ENCODE measurements at regions not wholly inside any gene's neighbourhood (a gene's known extent, or its start where the extent isn't known, plus 50 kb on each side); places are given as distances from the start of the nearest gene placed in this dataset.

DNA sequence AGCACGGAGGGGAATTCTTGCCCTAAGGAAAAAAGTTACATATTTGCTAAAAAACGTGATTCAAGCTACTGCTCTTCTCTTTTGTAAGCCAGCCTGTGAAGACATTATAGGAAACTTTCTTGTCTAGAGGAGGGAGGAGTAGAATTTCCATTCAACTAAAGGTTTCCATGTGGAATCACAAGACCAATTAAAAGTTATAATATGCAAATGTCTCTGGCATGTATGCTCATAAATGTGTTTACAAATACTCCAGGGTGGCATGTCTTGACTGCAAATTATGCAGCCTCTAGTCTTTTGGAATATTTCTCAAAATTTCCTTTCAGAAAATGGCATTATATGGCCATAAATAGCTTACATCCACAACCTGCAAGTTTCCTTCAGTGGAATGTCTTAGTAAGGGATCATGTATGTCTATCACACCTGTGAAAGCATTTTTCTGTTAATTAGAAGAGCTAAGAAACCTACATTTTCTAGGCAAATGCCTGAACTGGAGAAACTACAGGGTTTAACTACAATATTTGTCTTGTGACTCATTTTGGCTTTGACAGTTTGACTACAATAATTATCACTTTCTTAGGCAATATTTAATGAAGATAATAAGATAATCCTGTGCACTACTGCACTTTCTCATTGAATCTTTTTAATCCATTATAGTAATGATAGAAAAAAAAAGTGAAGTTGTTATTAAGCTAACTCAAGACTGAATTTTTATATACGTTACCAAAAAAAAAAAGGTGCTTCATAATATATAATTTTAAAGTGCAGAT is 111.1 kb upstream of the C10orf90 start:
- no peak for TF ChIP-seq POLR2A (IDR thresholded peaks at IDR 0.05)
- TF ChIP-seq, protein P1, sequence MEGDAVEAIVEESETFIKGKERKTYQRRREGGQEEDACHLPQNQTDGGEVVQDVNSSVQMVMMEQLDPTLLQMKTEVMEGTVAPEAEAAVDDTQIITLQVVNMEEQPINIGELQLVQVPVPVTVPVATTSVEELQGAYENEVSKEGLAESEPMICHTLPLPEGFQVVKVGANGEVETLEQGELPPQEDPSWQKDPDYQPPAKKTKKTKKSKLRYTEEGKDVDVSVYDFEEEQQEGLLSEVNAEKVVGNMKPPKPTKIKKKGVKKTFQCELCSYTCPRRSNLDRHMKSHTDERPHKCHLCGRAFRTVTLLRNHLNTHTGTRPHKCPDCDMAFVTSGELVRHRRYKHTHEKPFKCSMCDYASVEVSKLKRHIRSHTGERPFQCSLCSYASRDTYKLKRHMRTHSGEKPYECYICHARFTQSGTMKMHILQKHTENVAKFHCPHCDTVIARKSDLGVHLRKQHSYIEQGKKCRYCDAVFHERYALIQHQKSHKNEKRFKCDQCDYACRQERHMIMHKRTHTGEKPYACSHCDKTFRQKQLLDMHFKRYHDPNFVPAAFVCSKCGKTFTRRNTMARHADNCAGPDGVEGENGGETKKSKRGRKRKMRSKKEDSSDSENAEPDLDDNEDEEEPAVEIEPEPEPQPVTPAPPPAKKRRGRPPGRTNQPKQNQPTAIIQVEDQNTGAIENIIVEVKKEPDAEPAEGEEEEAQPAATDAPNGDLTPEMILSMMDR (IDR thresholded peaks at IDR 0.05), result no peak
- Histone ChIP-seq H3K36me3 (no peaks in the 10 kb centered on the region), H3K27me3 (peaks cover 0 to 4% (median 0%) of the 10 kb centered on the region in 4 donors), H3K27ac (no peak overlapping the region), H3K4me3 (no peak overlapping the region), H3K4me1 (no peaks in the 10 kb centered on the region), H3K9me3 (no peaks in the 10 kb centered on the region)
- intact Hi-C loops (cut with DNase I), result no loop called here
- 40 to 57% methylated on average over 3 of the region's 3 CpGs for WGBS, 2 donors
- no peak for DNase-seq

DNA sequence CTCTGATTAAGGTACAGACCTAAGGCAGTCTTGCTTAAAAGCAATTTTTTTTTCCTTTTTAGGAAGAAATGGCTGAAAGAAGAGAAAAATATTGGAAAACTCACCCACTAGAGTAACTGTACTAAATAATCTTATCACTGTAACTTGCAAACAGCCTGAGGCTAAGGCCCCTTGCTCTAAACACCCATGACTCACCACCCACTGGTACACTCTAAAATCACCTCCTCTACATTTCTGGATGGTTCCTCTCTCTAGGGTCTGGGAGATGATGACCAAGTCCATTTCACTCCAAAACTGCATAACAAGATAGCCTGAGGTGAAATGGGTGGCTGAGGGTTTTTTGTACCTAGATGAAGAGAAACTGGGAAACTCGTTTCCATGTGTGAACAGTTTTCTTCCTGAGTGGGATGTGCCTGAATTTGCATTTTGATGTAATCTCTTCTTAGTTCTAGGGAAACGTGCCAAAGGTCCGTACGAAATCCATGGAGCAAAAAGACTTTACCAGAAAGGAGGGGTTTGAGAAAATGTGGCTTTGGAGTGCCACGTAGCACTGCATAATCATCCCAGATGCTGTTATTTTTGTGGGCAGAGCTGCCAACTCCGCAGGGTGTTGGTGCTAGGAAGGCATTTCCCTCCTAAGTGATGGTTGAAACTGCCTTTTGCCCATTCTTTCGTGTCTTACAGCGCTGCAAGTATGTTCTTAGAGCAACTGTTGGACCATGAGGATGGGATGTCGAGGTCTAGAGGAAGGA is 113.5 kb upstream of the C10orf90 start:
- no peak for TF ChIP-seq POLR2A (IDR thresholded peaks at IDR 0.05)
- H3K4me1 ChIP-seq, result no peaks in the 10 kb centered on the region
- H3K9me3 ChIP-seq, result no peaks in the 10 kb centered on the region
- H3K27me3 ChIP-seq, result peaks cover 0 to 6% (median 0%) of the 10 kb centered on the region in 4 donors
- no peak overlapping the region for H3K4me3 ChIP-seq
- DNase-seq, result no peak
- 53 to 74% methylated on average over 7 of the region's 9 CpGs for WGBS, 2 donors
- H3K27ac ChIP-seq, result no peak overlapping the region
- no peaks in the 10 kb centered on the region for H3K36me3 ChIP-seq
- intact Hi-C loops (cut with DNase I), result no loop called here

DNA sequence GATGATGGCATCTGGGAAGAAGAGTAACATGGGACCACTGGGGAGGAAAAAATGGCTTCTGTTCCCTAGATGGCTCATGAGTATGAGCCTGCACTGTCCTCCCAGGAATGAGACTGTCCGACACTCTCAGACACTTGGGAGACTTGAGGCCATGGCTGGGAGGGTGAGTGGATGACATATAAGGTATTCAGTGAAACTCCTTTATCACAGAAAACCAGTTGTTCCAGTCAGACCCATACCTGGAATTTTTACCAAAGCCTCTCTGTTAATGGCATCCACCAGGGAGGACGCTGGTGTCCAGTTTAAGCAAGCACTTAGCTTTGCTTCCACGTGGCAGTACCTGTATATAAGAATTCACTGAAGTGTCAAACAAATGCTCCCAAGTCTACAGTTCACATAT is 116.7 kb upstream of the C10orf90 start:
- TF ChIP-seq POLR2A (IDR thresholded peaks at IDR 0.05), result no peak
- TF ChIP-seq, protein P1 (IDR thresholded peaks at IDR 0.05), result no peak
- Histone ChIP-seq H3K4me1 (no peaks in the 10 kb centered on the region), H3K4me3 (no peak overlapping the region), H3K36me3 (no peaks in the 10 kb centered on the region), H3K9me3 (no peaks in the 10 kb centered on the region), H3K27me3 (peaks cover 0 to 6% (median 0%) of the 10 kb centered on the region in 4 donors), H3K27ac (no peak overlapping the region)
- DNase-seq, result no peak
- intact Hi-C loops (cut with DNase I), result no loop called here
- 81% methylated on average over 3 of the region's 3 CpGs; no CpG with 5 or more reads in 1 of the 2 donors for WGBS, 2 donors

DNA sequence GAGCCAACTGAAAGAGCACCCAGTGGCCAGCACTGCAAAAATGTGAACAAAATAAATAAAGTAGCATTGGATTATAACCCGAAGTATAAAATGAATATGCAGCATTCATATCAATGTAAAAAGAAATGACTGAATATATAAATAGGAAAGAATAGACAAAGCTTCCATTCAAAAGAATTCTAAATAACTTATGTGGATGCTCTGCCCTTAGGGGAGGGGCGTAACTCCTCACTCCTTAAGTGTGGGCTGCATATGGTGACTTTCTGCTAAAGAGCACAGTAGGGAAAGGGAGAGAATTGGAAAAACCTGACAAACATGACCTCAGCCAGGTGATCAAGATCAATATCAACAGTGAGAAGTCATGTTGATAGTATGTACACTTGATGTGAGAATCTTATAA is 109.9 kb upstream of the DOCK1 start:
- no peaks in the 10 kb centered on the region for H3K9me3 ChIP-seq
- 74 to 83% methylated on average over 2 of the region's 2 CpGs for WGBS, 2 donors

DNA sequence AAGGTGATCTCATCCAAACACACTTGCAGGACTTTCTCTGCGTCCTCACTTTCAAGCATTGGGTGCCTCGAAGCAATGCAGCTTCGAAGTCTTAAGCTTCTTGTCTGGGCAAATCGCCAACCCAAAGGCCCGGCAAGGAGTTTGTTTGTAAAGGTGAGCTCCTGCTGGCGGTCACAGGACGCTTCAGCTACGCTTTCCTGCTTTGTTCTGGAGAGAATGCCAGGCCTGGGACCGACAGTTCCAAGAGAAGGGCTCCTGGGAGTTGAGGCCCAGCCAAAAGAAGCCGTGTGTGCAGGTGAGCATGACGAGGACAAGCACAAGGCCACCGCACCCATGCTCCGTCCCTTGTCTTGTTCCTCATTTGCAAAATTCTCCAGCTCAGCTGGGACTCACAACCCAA is 106.6 kb upstream of the DOCK1 start:
- Histone ChIP-seq H3K9me3 (no peaks in the 10 kb centered on the region), H3K27me3 (no peaks in the 10 kb centered on the region), H3K4me3 (no peak overlapping the region), H3K36me3 (no peaks in the 10 kb centered on the region), H3K27ac (no peak overlapping the region), H3K4me1 (no peaks in the 10 kb centered on the region)
- intact Hi-C loops (cut with DNase I), result no loop called here
- no peak for DNase-seq
- TF ChIP-seq POLR2A (IDR thresholded peaks at IDR 0.05), result no peak
- TF ChIP-seq, protein P1 (IDR thresholded peaks at IDR 0.05), result no peak
- 37 to 45% methylated on average over 9 to 11 of the region's 13 CpGs for WGBS, 2 donors

More for the DNA sequence above, 109.9 kb upstream of the DOCK1 start:
- no peaks in the 10 kb centered on the region for H3K36me3 ChIP-seq
- H3K4me3 ChIP-seq, result no peak overlapping the region
- TF ChIP-seq, protein P1 (IDR thresholded peaks at IDR 0.05), result no peak
- no peak for TF ChIP-seq POLR2A (IDR thresholded peaks at IDR 0.05)
- intact Hi-C loops (cut with DNase I), result no loop called here
- H3K27me3 ChIP-seq, result no peaks in the 10 kb centered on the region
- H3K27ac ChIP-seq, result no peak overlapping the region
- no peak for DNase-seq
- H3K4me1 ChIP-seq, result no peaks in the 10 kb centered on the region
